NT2/D1 (cell line): ENCODE measurements at regions not wholly inside any gene's neighbourhood (a gene's known extent, or its start where the extent isn't known, plus 50 kb on each side); places are given as distances from the start of the nearest gene placed in this dataset.

Experiments used
- SUZ12 ChIP-seq: IDR thresholded peaks from 2 replicates; pipeline ENCODE4 v1.6.1; 2011; ENCODE audit not compliant: insufficient read length, insufficient read depth; ENCODE audit errors: extremely low read depth
- YY1 ChIP-seq: IDR thresholded peaks from 2 replicates; pipeline ENCODE4 v1.6.1; 2011; ENCODE audit not compliant: insufficient read length, insufficient read depth
- ZNF274 ChIP-seq: IDR thresholded peaks from 2 replicates; pipeline ENCODE4 v1.6.1; 2011; ENCODE audit warnings: mild to moderate bottlenecking, low read depth, low read length

DNA sequence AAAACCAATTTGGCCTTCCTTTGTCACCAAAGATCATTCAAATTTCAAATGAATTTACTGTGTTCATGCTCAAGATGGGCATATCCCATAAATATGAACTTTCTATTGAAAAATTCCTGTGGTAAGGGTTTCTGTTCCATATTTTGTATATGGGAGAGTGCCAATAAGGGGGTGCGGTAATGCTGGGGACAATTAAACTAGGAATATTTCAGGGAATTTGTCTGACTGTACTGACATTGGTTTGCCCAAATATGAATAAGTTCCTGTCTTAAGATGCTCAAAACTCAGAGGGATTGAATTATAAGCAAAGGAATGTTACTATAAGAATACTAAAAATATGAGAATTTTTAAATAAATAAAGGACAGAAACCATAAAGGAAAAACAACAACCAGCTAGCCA, 553.0 kb upstream of the MARCKS start:
- TF ChIP-seq ZNF274 (no peak), YY1 (no peak), SUZ12 (no peak)
